Esophagus squamous epithelium (tissue), 5 donors: ENCODE measurements at regions not wholly inside any gene's neighbourhood (a gene's known extent, or its start where the extent isn't known, plus 50 kb on each side); places are given as distances from the start of the nearest gene placed in this dataset.

Experiments
- DNase-seq: peaks from one replicate; lab custom pipeline; 2025; lab: John Stamatoyannopoulos, UW
- H3K27ac ChIP-seq, 4 donors: fragments of 200-600 bp; sonication (generic); one replicate each; pipeline ENCODE4 v1.5.1; 2016 to 2019; ENCODE audit warnings: mild to moderate bottlenecking in 1 of 4
- H3K27me3 ChIP-seq, 4 donors: fragments of 200-600 bp; sonication (generic); 1 replicate in 3 of 4; 2 replicates in 1 of 4; pipeline versions ENCODE4 v1.5.1 to v1.6.0; 2017 to 2021; ENCODE audit warnings: antibody characterized with exemption in 1 of 4
- H3K36me3 ChIP-seq, 3 donors: fragments of 200-600 bp; sonication (generic); one replicate each; pipeline ENCODE4 v1.5.1; 2016 to 2019
- H3K4me1 ChIP-seq, 3 donors: fragments of 200-600 bp; sonication (generic); one replicate each; pipeline ENCODE4 v1.5.1; 2017 to 2019
- H3K4me3 ChIP-seq, 4 donors: fragments of 200-600 bp; sonication (generic); 1 replicate in 3 of 4; 2 replicates in 1 of 4; pipeline ENCODE4 v1.5.1; 2016 to 2019; ENCODE audit warnings: mild to moderate bottlenecking in 2 of 4, moderate library complexity in 1 of 4
- H3K9me3 ChIP-seq, 3 donors: fragments of 200-600 bp; sonication (generic); one replicate each; pipeline ENCODE4 v1.5.1; 2016 to 2019
- POLR2A ChIP-seq, 4 donors: fragments of 450-650 bp; IDR thresholded peaks; one replicate each; pipeline ENCODE4 v1.6.1; 2017; ENCODE audit warnings: antibody characterized with exemption in 4 of 4, mild to moderate bottlenecking in 4 of 4, moderate library complexity in 3 of 4
- WGBS, 2 donors: methylation state at CpG; one replicate each; pipeline ENCODE4 v1.1.5; 2018; 5-methylcytosine and 5-hydroxymethylcytosine counted together
- intact Hi-C: fragments of 100-400 bp; cut with DNase I; formaldehyde crosslinking; loops from one replicate; pipeline ENCODE4 v1.15.0; 2022
- TF ChIP-seq, protein P1 (sequence below), 6 experiments: fragments of 450-650 bp in 4 of 6; fragments of 200-600 bp in 2 of 6; sonication (generic) in 2 of 6; IDR thresholded peaks; one replicate each; pipeline ENCODE4 v1.5.1; 2016 to 2019; ENCODE audit warnings: antibody characterized with exemption in 6 of 6, mild to moderate bottlenecking in 4 of 6, moderate library complexity in 4 of 6
- donor health status: DM: yes; HTN: yes; CAD: no.

DNA sequence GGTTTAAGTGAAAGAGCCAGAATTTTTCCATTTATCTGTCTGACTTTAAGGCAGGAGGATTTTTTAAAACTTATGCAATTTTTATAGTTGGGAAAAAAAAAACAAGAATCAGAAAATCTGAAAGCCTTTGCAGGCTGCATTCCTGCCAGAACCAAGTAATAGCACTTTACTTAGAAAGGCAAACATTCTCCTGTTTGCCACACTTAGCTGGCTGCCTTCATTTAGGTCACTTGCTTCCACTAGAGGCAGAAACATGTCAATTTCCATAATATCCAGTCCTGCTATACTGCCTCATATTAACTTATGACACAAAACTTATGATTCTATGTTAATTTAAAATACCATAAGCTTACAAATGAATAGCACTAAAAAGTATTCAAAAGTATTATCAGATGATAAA, 425.8 kb downstream of the FRK start:
- no peak for DNase-seq

DNA sequence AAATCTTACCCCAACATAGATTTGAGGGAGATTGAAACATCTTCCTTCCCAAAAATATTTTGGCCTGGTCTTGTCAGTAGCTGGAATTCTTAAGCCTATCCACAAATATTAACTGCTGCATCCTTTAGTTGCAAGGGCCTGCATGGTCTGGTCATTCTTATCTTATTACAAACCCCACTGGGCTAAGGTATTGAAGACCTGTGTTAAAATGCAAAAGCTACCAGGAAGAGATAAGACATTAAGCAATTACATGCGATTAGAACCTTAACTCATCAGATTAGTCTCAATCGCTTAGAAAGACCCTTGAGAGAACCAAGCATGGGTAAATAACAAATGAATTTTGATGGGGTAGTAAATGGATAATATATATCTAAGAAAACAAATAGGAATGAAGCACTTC, 426.6 kb downstream of the FRK start:
- Histone ChIP-seq H3K27me3 (no peaks in the 10 kb centered on the region), H3K36me3 (no peaks in the 10 kb centered on the region), H3K4me3 (no peak overlapping the region), H3K9me3 (no peaks in the 10 kb centered on the region), H3K4me1 (no peaks in the 10 kb centered on the region), H3K27ac (no peak overlapping the region)
- intact Hi-C loops, result no loop called here
- TF ChIP-seq, protein P1, sequence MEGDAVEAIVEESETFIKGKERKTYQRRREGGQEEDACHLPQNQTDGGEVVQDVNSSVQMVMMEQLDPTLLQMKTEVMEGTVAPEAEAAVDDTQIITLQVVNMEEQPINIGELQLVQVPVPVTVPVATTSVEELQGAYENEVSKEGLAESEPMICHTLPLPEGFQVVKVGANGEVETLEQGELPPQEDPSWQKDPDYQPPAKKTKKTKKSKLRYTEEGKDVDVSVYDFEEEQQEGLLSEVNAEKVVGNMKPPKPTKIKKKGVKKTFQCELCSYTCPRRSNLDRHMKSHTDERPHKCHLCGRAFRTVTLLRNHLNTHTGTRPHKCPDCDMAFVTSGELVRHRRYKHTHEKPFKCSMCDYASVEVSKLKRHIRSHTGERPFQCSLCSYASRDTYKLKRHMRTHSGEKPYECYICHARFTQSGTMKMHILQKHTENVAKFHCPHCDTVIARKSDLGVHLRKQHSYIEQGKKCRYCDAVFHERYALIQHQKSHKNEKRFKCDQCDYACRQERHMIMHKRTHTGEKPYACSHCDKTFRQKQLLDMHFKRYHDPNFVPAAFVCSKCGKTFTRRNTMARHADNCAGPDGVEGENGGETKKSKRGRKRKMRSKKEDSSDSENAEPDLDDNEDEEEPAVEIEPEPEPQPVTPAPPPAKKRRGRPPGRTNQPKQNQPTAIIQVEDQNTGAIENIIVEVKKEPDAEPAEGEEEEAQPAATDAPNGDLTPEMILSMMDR (IDR thresholded peaks at IDR 0.05), result no peak
- no peak for TF ChIP-seq POLR2A (IDR thresholded peaks at IDR 0.05)
- DNase-seq, result no peak
- WGBS, 2 donors, result 59 to 90% methylated on average over 2 of the region's 2 CpGs

More for the DNA sequence above, 425.8 kb downstream of the FRK start:
- H3K9me3 ChIP-seq, result no peaks in the 10 kb centered on the region
- TF ChIP-seq, protein P1 (IDR thresholded peaks at IDR 0.05), result no peak
- TF ChIP-seq POLR2A (IDR thresholded peaks at IDR 0.05), result no peak
- H3K36me3 ChIP-seq, result no peaks in the 10 kb centered on the region
- intact Hi-C loops, result no loop called here
- H3K27ac ChIP-seq, result no peak overlapping the region
- no peak overlapping the region for H3K4me3 ChIP-seq
- H3K27me3 ChIP-seq, result no peaks in the 10 kb centered on the region
- no peaks in the 10 kb centered on the region for H3K4me1 ChIP-seq

DNA sequence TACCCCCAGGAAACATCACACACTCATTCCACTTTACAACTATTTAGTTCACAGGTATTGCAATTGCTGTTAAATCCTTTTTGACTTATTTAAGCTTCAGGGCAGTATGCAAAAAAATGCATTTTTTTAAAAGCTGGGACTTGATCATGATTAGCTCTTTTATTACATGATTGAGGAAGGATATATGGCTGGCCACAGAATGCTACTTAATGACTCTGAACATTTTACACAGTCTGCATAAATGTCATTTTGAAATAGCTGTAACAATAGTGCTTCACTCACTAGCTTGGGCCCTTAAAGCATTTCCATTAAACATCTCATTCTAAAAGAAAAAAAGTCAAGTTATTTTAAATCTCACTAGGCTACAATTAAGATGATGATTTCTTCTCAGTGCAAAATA, 429.7 kb downstream of the FRK start:
- no peaks in the 10 kb centered on the region for H3K4me1 ChIP-seq
- TF ChIP-seq, protein P1 (IDR thresholded peaks at IDR 0.05), result no peak
- no peak for TF ChIP-seq POLR2A (IDR thresholded peaks at IDR 0.05)
- no peaks in the 10 kb centered on the region for H3K36me3 ChIP-seq
- intact Hi-C loops, result no loop called here
- H3K27me3 ChIP-seq, result no peaks in the 10 kb centered on the region
- no peak overlapping the region for H3K27ac ChIP-seq
- H3K4me3 ChIP-seq, result no peak overlapping the region
- no peaks in the 10 kb centered on the region for H3K9me3 ChIP-seq
- no peak for DNase-seq

DNA sequence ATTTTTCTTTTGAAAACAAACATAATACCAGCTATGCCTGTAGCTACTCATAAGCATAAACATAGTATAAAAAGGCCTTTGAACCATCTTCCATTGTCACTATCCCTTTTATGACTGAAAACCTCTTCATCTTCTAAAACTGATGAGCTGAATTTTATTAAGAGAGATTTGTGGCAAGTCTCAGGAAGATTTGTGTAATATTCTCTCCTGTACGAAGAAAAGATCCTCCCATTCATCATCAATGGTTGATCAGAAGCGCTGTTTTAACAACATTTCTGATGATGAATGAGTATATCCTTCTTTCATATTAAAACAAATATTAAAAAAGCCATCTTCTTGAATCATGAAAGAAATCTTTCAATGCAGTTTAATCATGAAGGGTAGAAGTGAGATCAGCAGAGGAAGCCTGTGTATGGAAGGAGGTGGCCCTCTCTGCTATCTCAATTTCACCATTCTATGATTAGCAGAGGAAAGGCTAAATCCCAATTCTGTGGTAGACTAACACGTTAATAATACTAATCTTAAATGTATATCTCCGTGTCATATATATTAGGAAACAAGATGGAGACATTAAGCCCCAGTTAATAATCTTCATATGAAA, 430.2 kb downstream of the FRK start:
- no peak for TF ChIP-seq POLR2A (IDR thresholded peaks at IDR 0.05)
- TF ChIP-seq, protein P1 (IDR thresholded peaks at IDR 0.05), result no peak
- no peaks in the 10 kb centered on the region for H3K4me1 ChIP-seq
- no peak overlapping the region for H3K4me3 ChIP-seq
- DNase-seq, result no peak
- H3K9me3 ChIP-seq, result no peaks in the 10 kb centered on the region
- no peaks in the 10 kb centered on the region for H3K27me3 ChIP-seq
- WGBS, 2 donors, result 62 to 65% methylated on average over 4 of the region's 4 CpGs
- no peak overlapping the region for H3K27ac ChIP-seq
- no peaks in the 10 kb centered on the region for H3K36me3 ChIP-seq
- intact Hi-C loops, result no loop called here

DNA sequence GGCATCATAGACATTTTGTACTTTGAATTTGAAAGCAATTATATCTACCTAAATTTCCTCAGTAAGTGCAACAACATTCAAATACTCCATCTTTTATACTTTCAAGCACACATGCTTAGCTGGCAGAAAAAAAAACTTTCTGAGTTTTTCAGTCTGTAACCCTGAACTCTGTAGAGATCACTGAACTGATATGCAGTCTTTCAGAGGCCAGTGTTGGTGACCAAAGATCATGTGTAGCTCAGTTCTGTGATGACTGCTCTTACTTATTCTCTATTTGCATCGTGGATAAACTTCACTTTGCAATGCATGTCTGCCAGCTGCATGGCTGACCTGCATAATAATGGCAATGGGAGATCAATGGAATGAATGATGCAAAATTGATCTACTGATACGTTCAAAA, 431.3 kb downstream of the FRK start:
- H3K36me3 ChIP-seq, result no peaks in the 10 kb centered on the region
- no peaks in the 10 kb centered on the region for H3K4me1 ChIP-seq
- no peak overlapping the region for H3K4me3 ChIP-seq
- 56% methylated on average over 2 of the region's 2 CpGs for WGBS, 2 donors
- no peaks in the 10 kb centered on the region for H3K27me3 ChIP-seq
- H3K9me3 ChIP-seq, result no peaks in the 10 kb centered on the region
- TF ChIP-seq POLR2A (IDR thresholded peaks at IDR 0.05), result no peak
- TF ChIP-seq, protein P1 (IDR thresholded peaks at IDR 0.05), result no peak
- DNase-seq, result no peak
- H3K27ac ChIP-seq, result no peak overlapping the region
- intact Hi-C loops, result no loop called here
